ENCODE measurements at regions not wholly inside any gene's neighbourhood (a gene's known extent, or its start where the extent isn't known, plus 50 kb on each side); places are given as distances from the start of the nearest gene placed in this dataset.

DNA sequence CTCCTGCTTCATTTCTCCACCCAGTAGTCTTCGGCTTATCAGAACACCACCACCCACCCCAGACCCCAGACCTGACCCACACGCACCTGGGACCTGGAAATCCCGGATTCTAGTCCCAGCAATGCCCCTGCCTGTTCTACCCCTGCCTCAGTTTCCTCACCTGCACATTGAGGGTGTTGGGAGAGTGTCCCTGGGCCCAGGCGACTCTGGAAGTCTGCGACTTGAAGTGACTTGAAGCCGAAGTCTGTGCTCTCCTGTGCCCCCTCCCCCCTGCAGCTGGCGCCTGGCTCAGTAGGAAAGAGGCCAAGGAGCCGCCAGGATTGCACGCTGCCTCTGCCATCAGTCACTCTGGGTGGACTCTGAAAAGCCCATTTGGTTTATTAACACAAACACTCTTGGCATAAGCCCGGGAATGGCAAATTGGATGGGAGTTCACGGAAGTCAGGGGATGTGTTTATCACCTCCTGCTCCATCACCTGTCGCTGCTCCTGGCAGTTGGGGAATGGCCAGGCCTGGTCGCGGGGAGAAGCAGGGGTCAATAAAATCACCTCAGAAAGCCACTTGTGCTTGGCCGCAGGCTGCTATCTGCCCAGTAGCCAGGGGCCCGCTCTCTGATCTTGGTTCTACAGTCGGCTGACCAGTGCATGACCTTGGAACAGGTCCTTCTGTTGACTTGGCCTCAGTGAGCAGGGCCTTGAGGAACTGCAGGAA lies 132.7 kb downstream of the ACTL8 start:
- no CpG with 5 or more reads among the region's 17 CpGs for WGBS (ENCODE audit: extremely low coverage, insufficient read length, low lambda C conversion rate)
- no peak overlapping the region for H3K23ac ChIP-seq (ENCODE audit: insufficient read length, low read depth, low read length)
- peaks cover 49% of the 10 kb centered on the region for H3K27me3 Mint-ChIP-seq (ENCODE audit: low read depth)
- H3K4me2 ChIP-seq (ENCODE audit: insufficient read depth, insufficient read length, low read length): no peak overlapping the region
- no peaks in the 10 kb centered on the region for H3K23me2 ChIP-seq (ENCODE audit: insufficient read length, low read depth, low read length, poor library complexity, severe bottlenecking)
- H2BK120ac ChIP-seq (ENCODE audit: low read depth, low read length, poor library complexity, severe bottlenecking): no peak overlapping the region
- no peak overlapping the region for H2AK5ac ChIP-seq (ENCODE audit: insufficient read length, low read length)
- no peak overlapping the region for H3K56ac ChIP-seq (ENCODE audit: insufficient read length, low read depth, low read length)
- H3K4me3 Mint-ChIP-seq: no peak overlapping the region
- no peak overlapping the region for H4K8ac ChIP-seq (replicated peaks; ENCODE audit: insufficient read length, low read depth, low read length)
- no peak overlapping the region for H2AFZ ChIP-seq (ENCODE audit: low read length)
- H3K4ac ChIP-seq (ENCODE audit: low read depth, low read length): no peak overlapping the region
- no peak overlapping the region for H2BK5ac ChIP-seq (ENCODE audit: insufficient read length, low read length)
- H3K9me3 ChIP-seq (ENCODE audit: control insufficient read depth, low read depth, low read length): no peaks in the 10 kb centered on the region
- H3K79me1 ChIP-seq (ENCODE audit: insufficient read depth, low read depth, low read length, poor library complexity, severe bottlenecking): no peaks in the 10 kb centered on the region
- no peak overlapping the region for H3T11ph ChIP-seq (ENCODE audit: low read length)
- H3K4me1 Mint-ChIP-seq: peaks cover 0 to 8% of the 10 kb centered on the region in 2 experiments; a peak in 2 of 4 replicates
- H3K4me1 ChIP-seq (ENCODE audit: insufficient read depth, low read length): no peaks in the 10 kb centered on the region
- no peak for DNase-seq
- no peak overlapping the region for H3K18ac ChIP-seq (ENCODE audit: insufficient read length, low read depth, low read length)
- H3K14ac ChIP-seq (ENCODE audit: insufficient read depth, low read length): no peak overlapping the region
- no peak overlapping the region for H2BK20ac ChIP-seq (ENCODE audit: low read depth, low read length, poor library complexity, severe bottlenecking)
- no peaks in the 10 kb centered on the region; the same call in 1 of the 2 replicates for H3K27me3 ChIP-seq (ENCODE audit: insufficient read depth, low read length)
- no peak overlapping the region for H4K91ac ChIP-seq (ENCODE audit: insufficient read length, low read depth, low read length)
- no peak overlapping the region for H2BK12ac ChIP-seq (ENCODE audit: insufficient read length, low read depth, low read length)
- H3K79me2 ChIP-seq (ENCODE audit: insufficient read depth, low read length): no peaks in the 10 kb centered on the region
- no peaks in the 10 kb centered on the region for H4K20me1 ChIP-seq (ENCODE audit: control insufficient read depth, insufficient read depth, insufficient read length)
- no peaks in the 10 kb centered on the region for H3K9me3 Mint-ChIP-seq
- H3K36me3 Mint-ChIP-seq (ENCODE audit: insufficient read depth in 1 of 3, low read depth in 3 of 3): no peaks in the 10 kb centered on the region
- H3K27ac ChIP-seq (ENCODE audit: insufficient read length, low read depth, low read length): no peak overlapping the region
- no peak overlapping the region for H3K9ac ChIP-seq (ENCODE audit: extremely low read depth, insufficient read length, low read length)
- TF ChIP-seq, protein P1, sequence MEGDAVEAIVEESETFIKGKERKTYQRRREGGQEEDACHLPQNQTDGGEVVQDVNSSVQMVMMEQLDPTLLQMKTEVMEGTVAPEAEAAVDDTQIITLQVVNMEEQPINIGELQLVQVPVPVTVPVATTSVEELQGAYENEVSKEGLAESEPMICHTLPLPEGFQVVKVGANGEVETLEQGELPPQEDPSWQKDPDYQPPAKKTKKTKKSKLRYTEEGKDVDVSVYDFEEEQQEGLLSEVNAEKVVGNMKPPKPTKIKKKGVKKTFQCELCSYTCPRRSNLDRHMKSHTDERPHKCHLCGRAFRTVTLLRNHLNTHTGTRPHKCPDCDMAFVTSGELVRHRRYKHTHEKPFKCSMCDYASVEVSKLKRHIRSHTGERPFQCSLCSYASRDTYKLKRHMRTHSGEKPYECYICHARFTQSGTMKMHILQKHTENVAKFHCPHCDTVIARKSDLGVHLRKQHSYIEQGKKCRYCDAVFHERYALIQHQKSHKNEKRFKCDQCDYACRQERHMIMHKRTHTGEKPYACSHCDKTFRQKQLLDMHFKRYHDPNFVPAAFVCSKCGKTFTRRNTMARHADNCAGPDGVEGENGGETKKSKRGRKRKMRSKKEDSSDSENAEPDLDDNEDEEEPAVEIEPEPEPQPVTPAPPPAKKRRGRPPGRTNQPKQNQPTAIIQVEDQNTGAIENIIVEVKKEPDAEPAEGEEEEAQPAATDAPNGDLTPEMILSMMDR (conservative IDR thresholded peaks at IDR 0.05): no peak
- peak overlapping the region in 1 of 3 experiments; percentile 30; a peak in 1 of 7 replicates for H3K27ac Mint-ChIP-seq
- H2BK15ac ChIP-seq (ENCODE audit: low read depth, low read length): no peak overlapping the region; the same call in 1 of the 2 replicates
- no peak overlapping the region for H4K5ac ChIP-seq (ENCODE audit: insufficient read length, low read depth, low read length)

Data from H9 (cell line).